ENCODE measurements at regions not wholly inside any gene's neighbourhood (a gene's known extent, or its start where the extent isn't known, plus 50 kb on each side); places are given as distances from the start of the nearest gene placed in this dataset.

GRCh38 chr3:150114273-150114672, 143.6 kb upstream of the PFN2 start:
- TF ChIP-seq KLF16 (IDR thresholded peaks at IDR 0.05) (no peak), CREB5 (CRISPR knock-in tag; IDR thresholded peaks at IDR 0.05) (no peak), TFE3 (CRISPR knock-in tag; IDR thresholded peaks at IDR 0.05) (no peak), ZNF232 (CRISPR knock-in tag; IDR thresholded peaks at IDR 0.05) (no peak), EP300 (IDR thresholded peaks at IDR 0.05; ENCODE audit: low read length) (no peak), GTF3C2 (IDR thresholded peaks at IDR 0.05; ENCODE audit: borderline replicate concordance, extremely low read depth, insufficient read length) (no peak), CTCF (IDR thresholded peaks at IDR 0.05 in 2 of 3, conservative IDR thresholded peaks at IDR 0.05 in 1 of 3; ENCODE audit: insufficient read depth in 2 of 3, low read depth in 1 of 3, low read length in 3 of 3) (no peak), ZFP36 (IDR thresholded peaks at IDR 0.05; ENCODE audit: low read depth, low read length, partially characterized antibody) (no peak), MXD1 (CRISPR knock-in tag; IDR thresholded peaks at IDR 0.05; ENCODE audit: borderline replicate concordance, poor library complexity, severe bottlenecking) (no peak), KLF6 (CRISPR knock-in tag; IDR thresholded peaks at IDR 0.05; ENCODE audit: borderline replicate concordance) (no peak), POLR2A (conservative IDR thresholded peaks at IDR 0.05) (no peak), NR2C1 (IDR thresholded peaks at IDR 0.05) (no peak), NR2C1 (tag; IDR thresholded peaks at IDR 0.05) (no peak), RCOR1 (IDR thresholded peaks at IDR 0.05; ENCODE audit: borderline replicate concordance in 1 of 2, low read depth in 2 of 2, low read length in 2 of 2) (no peak)
